Fibroblast of skin of left biceps (primary cell): ENCODE measurements at regions not wholly inside any gene's neighbourhood (a gene's known extent, or its start where the extent isn't known, plus 50 kb on each side); places are given as distances from the start of the nearest gene placed in this dataset.
"Not testable (repeated sequence)": the region's sequence is repeated elsewhere in the genome, so short reads cannot be mapped to it uniquely, and the experiment has no call there.

Source experiments
- DNase-seq, 2 experiments: peaks; one replicate each; pipeline ENCODE4 v3.0.0-alpha.2; 2013; ENCODE audit warnings: low read depth in 2 of 2

DNA sequence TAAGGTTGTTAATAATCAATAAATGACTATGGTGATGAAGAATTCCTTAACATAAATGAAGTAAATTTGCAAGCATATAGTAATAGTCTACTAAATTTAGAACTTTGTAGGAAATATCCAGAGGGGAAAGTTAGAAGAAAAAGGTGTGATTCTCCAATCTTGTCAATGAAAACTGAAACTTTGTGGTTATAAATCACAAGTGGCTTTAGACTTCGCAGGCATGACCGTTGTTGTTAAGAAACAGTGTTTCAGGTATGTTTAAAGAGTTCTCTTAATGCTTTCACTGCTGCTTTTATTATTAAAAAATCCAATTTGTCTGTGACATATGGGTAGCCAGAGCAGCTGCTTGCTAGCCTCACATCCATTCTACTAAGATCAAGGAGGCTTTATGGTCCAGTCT, 475.6 kb upstream of the ADGRB3 start:
- DNase-seq, result no peak

DNA sequence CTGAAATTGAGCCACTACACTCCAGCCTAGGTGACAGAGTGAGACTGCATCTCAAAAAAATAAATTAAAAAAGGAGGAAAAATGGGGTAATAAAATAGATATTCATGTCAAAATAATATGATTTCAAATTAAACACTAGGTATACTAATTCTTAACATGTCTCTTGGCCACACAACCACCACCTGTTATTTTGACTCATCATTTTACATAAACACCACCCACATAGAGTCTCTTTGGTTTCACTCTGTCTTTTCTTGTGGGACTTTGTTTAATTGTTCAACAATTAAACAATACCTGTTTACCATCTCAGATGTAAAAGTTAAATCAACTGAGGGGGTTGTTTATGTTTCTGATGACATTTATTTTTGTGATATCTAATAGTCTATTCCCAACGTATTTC, 476.8 kb upstream of the ADGRB3 start:
- no peak for DNase-seq

DNA sequence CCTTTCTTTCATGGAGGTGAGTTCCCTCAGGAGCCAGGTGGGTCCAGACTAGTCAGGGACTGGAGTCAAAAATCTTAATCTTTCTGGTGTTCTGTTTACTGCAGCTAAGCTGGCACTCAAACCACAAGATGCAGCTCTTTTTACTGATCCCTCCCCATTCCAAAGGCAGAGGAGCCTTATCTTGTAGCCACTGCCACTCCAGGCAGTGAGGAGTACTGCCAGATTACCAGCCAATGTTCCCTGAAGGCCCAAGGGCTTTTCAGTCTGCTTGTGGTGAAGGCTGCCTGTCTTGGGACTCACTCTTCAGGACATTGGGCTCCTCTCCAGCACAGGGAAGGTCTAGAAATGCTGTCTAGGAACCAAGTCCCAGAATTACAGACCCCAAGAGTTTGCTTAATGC, 490.4 kb upstream of the ADGRB3 start:
- no peak for DNase-seq

DNA sequence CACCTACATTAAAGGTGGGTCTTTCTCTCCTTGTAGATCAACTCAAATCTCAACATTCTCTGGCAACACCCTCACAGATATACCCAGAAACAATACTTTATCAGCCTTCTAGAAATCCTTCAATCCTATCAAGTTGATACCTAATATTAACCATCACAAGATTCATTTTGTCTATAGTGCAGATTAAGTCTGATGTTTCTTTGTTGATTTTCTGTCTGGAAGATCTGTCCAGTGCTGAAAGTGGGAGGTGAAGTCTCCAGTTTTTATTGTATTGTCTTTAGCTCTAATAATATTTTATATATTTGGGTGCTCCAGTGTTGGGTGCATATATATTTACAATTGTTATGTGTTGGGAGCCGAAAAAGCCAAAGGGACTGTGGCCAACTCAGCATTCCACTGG, 493.9 kb upstream of the ADGRB3 start:
- no peak for DNase-seq

DNA sequence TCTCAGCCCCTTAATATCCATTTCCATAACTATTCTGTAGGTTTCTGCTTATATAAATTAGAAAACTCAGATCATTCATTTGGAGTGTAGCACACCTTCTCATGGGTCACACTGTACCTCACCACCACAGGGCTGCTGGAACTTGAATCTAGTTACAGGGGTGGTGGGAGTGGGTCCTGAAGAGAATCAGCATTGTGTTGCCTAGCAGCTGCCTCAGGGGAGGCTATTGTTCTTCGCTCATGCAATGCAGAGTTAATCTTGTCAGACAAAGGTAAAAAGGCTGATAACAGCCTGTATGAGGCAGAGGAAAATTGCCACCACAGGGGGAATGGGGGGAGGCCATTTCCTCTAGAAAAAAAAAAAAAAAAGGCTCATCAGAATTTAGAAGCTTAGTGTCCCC, 496.0 kb upstream of the ADGRB3 start:
- no peak for DNase-seq

DNA sequence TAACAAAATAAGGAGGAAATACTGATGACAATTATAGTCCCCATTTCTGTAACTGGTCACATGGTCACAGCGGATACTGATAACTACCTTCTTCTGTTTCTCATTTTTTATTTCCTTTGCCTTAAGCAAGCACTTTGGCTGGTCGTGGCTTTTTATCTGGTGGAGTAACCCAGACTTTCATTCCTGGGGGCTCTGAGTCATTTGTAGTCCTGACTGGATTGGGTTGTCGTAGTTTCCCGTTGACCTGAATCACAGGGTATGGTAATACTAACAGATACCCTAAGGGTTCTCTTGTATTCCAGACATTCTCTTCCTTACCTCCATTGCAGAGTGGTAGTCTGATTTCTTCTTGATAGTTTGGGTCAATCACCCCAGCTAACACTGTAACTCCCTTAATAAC, 500.3 kb upstream of the ADGRB3 start:
- DNase-seq, result no peak

DNA sequence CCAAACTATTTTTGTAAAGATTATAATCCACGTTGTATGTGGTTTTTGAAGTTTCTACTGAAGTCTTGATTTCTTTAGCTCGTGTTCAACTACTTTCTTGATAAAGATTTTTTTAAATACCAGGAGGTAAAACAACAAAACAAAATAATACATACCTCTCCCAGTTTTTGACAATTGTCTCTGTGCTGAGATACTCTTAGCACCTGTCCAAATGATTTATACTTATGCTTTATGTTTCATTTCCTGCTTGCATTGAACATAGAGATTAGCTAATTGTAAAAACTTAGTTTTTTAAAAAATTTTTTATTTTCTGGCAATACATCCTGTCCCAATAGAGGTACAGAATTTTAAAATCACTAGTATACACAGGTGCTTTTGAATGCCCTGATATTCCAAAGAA, 506.9 kb upstream of the ADGRB3 start:
- DNase-seq, result no peak

DNA sequence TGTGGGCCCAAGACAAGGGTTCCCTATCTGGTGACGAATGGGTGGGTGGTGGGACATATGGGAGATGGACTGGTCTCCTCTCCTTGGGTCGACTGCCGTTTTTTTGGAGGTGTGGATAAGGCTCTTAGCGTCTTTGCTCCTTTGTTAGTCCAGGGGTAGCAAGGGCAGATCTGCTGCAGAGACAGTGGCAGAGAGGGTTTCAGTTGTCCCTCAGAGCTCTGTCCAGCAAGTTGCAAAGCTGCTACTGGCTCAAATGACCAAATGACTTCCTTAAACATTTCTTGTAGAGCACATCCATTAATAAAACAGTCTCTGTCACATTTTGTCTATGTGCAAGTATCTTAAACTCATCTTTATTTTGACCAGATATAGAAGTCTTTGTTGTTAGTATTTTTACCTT, 508.0 kb upstream of the ADGRB3 start:
- DNase-seq, result no peak

DNA sequence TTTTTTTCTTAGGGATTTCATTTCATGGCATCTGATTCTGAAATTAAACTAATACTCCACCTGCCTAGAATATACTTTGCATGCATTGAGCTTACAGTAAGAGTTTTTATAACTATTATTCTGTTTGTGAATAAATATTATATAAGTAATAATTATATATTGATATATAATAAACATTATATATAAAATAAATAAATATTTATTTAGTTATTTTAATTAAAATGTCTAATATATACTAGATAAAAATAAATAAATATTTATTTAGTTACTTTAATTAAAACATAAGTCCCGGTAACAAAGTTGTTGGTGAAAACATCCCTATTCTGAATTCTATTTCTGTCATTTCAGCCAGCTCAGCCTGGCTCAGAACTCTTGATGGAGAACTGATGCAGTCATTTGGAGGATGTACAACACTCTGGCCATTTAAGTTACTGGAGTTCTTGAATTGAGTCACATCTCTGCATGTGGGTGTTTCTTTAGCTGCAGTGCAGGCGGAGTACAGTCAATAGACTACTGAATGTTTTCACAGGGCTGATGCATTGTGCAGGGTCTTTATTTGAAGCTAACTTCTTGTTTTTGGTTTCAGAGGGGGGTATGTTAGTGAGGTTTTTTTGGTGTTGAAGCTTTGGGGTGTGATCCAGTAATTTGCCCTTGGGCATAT, 508.9 kb upstream of the ADGRB3 start:
- no peak for DNase-seq

DNA sequence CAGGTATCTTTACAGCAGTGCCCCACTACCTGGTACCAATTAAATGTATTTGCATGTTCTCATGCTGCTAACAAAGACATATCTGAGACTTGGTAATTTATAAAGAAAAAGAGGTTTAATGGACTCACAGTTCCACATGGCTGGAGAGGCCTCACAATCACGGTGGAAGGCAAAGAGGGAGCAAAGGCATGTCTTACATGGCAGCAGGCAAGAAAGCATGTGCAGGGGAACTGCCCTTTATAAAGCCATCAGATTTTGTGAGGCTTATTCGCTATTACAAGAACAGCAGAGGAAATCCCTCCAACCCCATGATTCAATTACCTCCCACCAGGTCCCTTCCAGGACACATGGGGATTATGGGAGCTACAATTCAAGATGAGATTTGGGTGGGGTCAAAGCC, 512.1 kb upstream of the ADGRB3 start:
- DNase-seq, result not testable (repeated sequence)

DNA sequence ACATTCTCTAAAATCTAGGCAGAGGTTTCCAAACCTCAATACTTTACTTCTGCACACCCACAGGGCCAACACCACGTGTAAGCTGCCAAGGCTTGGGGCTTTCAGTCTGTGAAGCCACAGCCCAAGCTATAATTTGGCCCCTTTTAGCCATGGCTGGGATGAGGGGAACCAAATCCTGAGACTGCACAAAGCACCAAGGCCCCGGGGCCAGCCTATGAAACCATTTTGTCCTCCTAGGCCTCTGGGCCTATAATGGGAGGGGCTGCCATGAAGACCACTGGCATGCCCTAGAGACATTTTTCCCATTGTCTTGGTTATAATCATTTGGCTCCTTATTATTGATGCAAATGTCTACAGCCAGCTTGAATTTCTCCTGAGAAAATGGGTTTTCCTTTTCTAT, 513.0 kb upstream of the ADGRB3 start:
- no peak for DNase-seq

DNA sequence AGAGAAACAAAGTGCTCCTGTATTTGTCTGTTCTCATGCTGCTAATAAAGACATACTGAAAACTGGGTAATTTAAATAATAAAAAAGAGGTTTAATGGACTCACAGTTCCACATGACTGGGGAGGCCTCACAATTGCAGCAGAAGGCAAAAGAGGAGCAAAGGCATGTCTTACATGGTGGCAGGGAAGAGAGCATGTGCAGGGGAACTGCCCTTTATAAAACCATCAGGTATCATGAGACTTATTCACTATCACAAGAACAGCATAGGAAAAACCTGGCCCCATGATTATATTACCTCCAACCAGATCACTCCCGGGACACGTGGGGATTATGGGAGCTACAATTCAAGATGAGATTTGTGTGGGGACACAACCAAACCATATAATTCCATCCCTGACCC, 514.1 kb upstream of the ADGRB3 start:
- not testable (repeated sequence) for DNase-seq

DNA sequence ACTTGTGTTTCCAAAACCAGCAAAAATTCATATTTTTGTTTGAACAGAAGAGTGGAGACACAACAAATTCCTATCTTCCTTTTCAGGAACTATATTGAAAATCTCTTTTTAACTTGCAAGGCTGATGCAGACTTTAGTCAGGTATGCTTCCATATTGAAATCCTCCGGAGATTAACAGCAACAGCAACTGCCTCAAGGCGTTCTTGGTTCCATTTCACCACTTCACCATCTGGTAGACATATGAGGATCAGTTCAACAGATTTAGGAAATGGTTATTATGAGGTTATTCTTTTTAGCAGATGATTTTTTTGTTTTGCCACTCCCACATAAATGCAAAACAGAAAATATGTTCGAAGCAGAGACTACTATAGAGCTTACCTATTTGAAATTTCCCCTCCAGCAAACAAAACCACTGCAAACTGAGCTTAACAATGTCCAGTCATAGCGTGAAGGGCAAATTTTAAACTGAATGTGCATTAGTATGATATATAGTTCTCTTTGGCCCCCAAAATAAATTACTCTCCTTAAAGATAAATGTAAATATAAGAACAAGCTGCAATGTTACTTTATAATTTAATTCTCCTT, 520.5 kb upstream of the ADGRB3 start:
- DNase-seq, result peak in 1 of 2 experiments; percentile 5

DNA sequence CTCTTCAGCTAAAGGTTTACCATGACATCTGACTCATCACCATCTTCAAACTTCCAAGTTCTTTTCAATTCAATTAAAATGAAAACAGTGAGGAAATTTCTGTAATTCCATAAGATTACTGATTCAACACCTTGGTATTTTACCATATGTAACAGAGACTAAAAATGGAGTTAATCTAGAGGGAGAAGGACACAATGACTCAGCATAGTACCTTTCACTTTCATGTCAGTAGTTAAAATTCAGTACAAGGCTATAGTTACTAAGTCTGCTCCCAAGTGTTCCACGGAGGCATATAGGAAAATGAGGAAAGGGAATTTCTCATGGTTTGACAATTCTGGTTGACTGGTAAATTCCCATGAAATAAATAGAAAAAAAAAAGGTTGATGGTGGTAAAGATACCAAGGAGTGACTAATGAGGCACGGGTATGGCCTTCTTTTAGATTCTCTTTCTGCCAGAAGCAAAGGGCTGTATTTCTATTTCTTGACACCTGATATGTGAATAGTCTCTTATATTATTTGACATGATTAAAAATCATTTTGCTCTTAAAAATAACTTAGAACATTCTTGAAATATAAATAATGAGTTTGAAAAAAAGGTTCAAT, 526.7 kb upstream of the ADGRB3 start:
- peak; percentile 63 to 70 for DNase-seq

DNA sequence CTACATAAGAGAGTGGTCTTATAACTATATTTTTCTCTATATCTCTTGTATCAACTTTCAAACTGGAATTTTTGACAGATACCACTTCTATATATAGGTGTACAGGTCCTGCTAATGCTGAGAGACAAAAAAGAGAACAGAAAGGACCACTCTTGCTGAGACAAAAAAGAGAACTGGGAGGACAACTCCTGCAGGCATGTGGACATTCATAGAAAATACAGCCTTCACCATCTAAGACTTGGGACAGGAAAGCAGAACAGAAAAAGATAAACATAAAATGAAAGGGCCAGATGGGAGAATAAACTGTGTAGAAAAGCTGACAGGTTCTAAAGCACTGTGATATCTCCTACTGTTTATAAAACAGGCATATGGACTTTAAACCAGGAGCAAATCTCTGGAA, 541.0 kb upstream of the ADGRB3 start:
- no peak for DNase-seq

DNA sequence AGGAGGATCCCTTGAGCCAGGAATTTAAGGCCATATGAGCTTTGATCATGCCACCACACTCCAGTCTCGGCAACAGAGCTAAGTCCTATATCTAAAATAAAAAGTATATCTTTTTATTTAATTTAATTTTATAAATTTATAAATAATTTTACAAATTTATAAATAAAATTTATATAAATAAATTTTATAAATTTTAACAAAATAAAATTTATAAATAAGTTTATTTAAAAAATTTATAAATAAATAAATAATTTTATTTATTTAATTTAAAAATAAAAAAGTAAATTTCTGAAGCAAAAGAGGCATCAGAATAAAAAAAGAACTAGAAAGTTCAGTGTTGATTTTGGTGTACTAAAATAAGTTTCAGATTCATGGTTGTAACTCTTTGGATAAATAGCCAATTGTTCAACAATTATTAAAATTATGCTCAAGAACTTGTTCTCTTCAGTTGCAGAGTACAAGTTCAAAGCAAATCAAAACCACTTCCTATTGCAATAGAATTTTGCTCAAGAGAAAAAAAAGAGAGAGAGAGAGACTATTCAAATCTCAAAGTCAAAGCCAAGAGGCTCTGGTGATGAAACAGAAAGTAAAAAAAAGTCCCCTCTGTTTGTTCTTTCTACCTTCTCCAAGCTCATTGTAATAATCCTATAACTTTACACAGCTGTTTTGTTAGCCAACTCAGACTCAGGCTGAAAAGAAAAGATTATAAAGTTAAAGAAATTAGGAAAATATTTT, 547.5 kb upstream of the ADGRB3 start:
- DNase-seq, result no peak

DNA sequence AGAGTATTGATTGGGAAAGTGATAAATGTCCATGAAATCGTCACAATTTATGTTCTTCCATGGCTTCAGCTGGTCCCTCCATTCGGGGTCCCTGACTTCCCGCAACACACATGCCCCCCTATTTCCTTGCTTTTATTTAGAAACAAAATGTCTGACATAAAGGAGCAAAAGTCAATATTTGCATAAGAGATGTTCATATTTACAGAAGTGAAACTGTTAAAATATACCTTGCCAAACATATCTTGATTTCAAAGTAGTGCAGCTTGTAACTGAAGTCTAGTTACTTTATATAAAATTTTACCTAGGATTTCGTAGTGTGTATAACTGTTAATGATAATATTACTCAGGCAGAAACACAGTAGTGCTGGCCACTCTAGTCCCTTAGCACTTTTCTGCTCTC, 548.9 kb upstream of the ADGRB3 start:
- DNase-seq, result no peak

DNA sequence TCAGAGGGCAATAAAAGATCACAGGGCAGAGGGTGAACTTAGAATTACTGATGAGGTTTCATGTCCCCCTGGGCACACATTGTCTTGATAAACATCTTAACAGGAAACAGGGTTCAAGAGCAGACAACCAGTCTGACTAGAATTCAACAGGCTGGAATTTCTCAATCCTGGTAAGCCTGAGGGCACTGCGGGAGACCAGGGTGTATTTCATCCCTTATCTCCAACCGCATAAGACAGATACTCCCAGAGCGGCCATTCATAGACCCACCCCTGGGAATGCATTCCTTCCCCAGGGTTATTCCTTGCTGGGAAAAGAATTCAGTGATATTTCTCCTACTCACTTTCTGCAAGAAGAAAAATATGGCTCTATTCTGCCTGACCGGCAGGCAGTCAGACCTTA, 549.5 kb upstream of the ADGRB3 start:
- not testable (repeated sequence) for DNase-seq

DNA sequence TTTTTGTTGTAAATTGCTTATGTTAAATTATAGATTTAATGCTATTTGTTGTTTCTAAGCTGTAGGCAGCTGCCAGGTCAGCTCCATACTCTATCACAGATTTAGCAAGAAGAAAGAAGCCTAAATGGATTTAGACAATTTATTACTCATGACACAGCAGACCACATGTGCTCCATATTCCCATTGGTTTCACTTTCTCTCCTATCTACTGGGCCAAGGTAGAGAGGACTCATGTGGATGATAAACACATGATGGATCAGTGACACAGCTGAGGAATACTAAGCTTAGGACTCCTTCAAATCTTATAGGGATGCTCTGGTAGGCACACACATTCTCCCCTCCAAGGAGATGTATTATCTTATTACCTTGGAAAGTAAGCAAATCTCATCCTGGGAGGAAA, 553.0 kb upstream of the ADGRB3 start:
- DNase-seq, result no peak

DNA sequence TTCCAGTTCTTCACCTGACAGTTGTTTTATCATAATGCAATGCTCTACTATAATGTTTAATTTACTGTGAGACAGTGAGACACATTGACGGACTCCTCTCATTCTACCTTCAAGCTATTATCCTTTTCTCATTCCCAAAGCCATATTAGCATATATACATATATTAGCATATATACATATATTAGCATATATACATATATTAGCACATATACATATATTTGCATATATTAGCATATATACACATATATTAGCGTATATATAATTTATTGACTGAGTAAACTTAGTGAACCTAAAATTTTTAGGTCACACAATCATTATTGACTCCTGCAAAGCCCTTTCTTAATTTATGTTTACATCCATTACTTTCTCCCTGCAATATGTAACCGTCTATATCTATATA, 555.0 kb upstream of the ADGRB3 start:
- DNase-seq, result no peak

DNA sequence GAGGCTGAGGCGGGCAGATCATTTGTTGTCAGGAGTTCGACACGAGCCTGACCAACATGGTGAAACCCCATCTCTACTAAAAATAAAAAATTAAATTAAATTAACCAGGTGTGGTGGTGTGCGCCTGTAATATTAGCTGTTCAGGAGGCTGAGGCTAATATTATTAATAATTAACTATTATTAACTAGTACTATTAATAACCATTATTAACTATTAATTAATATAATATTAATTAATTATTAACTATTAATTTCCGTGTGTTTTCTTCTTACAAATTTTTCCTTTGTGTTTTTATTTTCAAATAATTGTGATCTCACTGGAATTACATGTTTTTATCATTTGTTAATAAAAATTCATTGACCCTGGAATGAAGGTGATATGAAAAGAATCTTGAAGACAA, 557.4 kb upstream of the ADGRB3 start:
- no peak for DNase-seq

DNA sequence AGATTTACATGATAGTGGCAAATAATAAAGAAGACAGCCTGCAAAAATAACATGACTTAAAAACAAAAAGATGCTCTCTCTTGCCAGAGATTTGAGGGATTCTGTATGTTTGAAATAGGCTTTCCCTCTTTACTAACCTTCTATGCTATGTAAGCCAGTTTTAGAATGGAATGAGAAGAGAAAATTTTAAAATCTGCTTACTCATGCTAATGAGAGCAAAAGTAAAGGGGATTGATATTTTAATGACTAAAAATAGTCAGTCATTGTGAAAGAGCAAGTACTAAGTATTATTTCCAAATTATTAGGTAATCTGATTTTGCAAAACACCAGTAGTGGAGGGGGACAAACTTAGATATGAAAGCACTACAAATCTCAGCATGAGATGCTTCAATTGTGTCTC, 563.3 kb upstream of the ADGRB3 start:
- no peak for DNase-seq
